ENCODE measurements at regions not wholly inside any gene's neighbourhood (a gene's known extent, or its start where the extent isn't known, plus 50 kb on each side); places are given as distances from the start of the nearest gene placed in this dataset.

DNA sequence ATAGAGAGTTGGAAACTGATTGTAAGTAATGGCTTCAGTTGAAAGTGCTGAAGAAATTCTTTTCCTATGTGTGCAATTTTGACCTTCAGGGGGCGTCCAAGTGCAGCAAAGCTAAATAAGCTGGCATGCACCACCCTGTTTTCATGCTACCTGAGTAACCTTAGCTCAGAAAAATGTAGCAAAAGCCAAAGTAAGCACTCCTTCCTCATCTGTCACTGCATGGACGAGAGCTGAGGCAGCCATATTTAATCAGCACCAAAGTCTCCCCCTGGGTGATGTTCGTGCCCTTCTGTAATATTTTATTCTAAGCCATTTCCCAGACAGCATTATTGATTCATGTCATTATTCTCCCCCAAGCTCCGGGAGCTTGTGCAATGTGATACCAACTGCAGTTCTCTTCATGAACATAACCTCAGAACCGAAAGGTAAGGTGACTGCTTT is 123.1 kb downstream of the RPS12 start:
- peak; percentile 20 for DNase-seq (ENCODE audit: low spot score)

DNA sequence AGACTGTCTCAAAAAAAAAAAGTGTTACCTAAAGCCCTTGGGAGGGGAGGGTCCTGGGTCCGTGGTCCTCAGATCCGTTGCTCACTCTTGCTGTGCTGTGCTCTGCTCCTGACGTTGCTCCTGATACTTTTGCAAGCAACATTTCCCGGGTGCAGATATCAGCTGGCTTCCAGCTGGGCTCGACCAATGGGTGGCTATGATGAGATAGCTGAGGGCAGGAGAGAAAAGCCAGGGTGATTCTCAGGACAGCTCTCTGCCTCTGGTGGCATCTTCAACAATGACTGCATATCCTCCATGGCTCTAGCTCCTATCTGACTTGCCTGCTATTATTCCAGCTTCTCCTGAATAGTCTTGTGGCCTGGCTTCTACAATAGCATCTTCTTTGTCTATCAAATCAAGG is 134.5 kb downstream of the RPS12 start:
- no peak for DNase-seq (ENCODE audit: low spot score)

DNA sequence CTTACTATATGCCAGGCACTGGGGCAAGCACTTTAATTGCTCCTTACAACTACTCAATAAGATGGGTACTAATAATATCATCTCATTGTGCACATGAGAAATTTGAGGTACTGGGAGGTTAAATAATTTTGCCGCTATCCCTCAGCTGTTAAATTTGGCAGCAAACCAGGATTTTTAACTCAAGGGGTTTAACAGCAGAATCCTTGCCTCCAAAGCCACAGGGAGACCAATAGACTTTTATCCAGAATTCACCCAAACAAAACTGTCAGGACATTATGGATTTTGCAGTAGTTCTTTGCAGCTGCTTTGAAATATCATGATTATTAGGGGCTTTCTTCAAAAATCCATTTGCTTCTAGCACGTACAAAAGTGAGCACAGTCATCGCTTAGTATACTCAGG is 136.2 kb downstream of the RPS12 start:
- no peak for DNase-seq (ENCODE audit: low spot score)

DNA sequence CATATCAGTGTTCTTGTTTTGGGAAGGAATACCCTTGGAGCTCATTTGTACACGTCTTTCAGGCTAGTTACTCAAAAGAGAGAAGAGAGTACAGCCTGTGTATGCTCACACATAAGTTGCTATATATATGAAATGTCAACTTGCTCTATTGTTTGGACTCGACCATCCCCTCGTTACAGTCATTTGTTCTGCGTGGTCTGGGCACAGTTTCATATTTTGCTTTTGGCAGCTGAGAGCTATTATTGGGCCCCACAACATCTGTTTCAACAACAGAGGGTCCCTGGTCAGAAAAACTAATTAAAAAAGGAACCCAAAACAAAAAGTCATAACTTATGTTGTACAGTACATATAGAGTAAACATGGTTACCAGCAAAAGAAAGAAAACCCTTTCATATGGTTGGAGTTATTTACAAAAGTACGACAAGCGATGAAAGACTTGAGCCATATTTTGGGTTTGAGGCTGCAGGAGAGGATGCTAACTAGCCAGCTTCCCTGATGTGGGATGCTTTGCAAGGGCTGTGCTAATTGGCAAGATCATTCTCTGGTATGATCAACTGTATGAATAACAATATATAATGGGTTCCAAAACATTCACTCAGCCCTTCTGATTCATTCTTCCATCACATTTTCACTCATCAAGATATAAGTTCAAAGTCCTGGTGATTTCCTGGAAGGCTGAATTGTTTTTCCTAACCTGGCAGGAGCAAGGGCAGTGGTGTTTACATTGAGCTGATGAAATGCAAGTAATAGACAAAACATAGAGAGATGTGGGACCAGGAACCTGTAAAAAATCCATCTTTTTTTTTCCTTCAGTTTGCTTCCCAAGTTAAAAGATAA is 137.9 kb downstream of the RPS12 start:
- no peak for DNase-seq (ENCODE audit: low spot score)

DNA sequence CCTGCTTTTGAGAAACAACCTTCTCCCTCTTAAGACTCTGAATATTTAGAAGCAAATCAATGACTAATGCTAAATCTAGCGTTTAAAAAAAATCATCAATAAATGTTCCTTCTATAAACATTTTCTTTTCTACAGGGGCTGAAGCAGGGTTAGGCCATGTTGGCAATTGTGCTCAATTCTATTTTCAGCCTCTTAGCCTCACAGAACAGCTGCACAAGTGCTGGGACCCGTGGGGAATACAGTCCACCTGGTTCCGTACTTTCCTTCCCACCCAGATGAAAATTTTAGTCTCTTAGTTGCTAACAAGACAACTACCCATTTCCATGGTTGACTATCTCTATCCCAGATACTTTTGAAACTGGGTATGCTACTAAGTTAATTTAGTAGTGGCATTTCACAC is 138.6 kb downstream of the RPS12 start:
- DNase-seq (ENCODE audit: low spot score): no peak

DNA sequence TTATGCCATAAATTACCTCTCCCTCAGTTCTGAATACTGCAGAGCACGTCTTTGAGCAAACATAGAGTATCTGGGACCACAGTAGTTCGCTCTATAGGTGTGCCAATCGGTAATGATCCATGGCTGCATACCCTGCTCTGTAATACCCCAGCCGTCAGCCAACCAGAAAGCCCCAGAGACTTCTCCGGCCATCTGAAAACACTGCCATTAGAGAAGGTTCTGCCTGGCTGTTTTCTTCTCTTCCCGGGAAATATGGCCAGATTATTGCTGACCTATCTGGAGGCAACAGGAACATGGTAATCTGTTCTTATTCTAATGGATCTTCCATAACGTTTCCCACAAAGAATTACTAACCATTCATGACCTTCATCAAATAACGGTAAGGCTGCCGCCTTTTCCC is 139.9 kb downstream of the RPS12 start:
- DNase-seq (ENCODE audit: low spot score): no peak

DNA sequence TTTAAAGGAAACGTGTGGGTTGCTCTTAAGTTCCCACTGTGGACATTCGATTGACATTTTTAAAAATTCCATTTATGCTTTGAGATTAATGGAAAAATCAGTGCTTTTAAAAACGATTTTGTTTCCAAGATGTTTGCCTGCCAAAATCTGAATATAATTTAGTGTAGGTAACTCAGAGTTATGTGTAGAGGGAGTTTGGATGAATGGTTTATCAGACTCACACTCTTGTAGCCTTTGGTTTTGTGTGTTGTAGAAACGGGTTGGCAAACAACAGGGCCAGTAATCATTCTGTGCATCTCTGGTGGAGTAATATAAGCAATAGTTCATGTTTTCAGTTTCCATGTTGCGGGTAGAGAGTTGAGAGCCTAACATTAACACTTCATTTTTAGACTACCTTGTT is 140.6 kb downstream of the RPS12 start:
- DNase-seq (ENCODE audit: low spot score): no peak

DNA sequence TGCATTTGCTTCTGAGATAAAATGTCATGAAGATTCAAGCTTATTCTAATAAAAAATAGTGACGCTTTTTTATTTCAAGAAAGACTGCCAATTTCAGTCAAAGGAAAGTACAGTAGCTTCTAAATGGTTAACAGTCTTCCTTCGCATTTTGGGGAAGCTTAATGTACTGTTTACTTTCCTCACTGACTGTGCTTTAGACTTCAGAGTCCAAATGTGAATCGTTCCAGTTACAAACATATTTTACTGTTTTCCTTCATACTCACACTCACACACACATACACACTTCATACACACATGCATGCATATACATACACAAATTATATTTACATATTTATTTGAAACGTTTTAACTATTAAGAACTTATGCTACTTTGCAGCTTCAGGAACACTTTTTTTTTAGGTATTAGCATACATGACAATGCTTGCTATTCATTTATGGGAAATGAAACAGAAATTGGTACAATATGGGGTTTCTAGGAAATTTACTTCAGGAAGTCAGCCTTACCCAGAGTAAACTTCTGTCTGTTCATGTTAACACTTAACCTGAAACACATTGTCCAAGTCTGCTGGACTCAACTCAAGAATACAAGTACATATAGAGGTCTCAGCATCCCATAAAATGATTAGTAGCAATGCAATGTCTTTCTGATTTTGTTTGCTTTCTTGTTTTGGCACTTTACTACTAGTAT is 145.4 kb downstream of the RPS12 start:
- no peak for DNase-seq (ENCODE audit: low spot score)

DNA sequence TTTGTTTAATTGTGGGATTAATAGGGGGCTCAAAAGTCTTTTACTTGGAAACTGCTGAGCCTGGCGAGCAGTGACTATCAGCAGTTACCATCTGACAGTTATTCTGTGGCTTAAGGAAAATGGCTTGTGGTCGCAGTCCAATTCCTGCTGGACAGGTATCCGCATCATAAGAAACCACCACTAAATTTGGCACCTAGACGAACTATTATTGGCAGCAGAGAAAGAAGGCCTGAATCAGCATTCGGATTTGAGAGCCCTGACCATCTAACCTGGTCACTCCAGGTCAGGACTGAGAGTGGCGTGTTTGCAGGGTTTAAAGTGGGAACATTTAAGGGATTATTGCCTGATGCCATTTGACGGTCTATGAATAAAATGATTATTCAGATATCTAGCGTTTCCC is 146.4 kb downstream of the RPS12 start:
- peak; percentile 6 for DNase-seq (ENCODE audit: low spot score)

DNA sequence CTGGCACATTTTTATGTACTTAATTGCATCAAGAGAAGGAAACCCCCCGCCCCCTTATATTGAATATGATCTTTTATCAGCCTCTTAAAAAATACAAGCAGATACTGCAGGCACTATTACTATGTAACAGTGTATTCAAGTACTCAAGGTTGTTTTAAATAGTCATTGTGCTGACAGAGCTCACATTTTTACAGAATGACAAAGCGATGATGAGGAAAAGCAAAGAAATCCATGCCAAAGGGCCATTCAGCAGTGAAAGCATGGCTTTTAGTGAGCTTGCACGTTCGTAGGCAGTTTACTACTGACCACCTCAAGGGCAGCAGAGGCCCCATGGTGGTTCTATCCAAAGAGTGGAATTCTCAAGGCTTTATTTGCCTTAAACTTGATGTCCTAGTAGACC is 146.8 kb downstream of the RPS12 start:
- no peak for DNase-seq (ENCODE audit: low spot score)

DNA sequence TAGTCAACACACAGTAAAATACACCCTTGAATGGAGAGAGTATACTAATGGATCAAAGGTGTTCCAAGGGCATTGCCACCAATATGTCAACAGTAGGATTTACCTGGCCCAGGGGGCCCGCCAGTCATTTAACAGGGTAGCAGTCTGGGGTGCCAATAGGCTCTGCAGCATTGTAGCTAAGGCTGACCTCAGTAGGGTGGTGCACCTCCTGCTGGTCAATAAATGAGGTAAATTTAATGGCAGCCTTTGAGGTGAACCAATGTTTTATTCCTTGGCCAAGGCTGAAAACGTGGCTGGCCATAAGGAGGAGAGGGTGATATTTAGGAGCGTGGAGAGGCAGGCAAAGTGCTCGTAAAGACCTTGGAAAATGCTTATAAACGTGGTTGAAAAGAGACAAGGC is 147.2 kb downstream of the RPS12 start:
- no peak for DNase-seq (ENCODE audit: low spot score)

DNA sequence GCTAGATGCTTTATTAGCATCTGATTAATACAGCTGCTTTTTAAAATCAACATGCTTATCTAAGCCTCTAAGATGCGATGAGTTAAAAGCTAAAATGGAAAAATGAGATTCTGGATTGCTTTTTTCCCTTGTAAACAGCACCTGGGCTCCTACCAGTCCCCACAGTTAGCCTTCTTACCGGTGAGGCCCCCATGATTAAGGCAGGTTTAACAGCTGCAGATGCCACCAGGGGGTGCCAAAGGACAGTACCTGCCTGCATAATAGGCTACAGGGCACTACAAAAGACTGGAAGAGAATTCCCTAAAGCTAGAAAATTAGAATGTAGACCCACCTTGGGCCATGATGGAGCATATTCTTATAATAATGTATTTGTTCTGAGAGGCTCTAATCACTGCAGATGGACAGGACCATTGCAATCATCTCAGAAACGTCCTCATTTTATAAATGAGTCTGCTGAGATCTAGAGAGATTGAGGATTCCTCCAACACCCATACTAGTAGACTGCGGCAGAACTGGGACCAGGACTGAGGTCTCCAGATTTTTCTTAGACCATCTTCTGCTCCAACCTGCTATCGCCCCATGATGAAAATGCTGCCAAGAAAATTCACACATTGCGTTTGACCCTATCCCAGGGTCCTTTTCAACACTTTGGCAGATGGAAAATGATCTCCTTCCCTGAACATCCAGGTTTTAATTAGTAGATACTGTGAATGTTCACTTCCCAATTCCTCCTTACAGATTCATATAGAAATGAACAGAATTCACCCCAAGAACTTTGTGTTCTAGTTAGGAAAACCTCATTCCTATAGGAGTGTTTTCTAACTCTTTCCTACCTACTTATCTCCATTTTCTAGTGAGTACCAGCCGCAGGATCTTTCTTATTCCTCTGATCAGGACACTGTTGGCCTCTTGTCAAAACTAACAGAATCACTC is 148.8 kb downstream of the RPS12 start:
- DNase-seq (ENCODE audit: low spot score): peak; percentile 53

DNA sequence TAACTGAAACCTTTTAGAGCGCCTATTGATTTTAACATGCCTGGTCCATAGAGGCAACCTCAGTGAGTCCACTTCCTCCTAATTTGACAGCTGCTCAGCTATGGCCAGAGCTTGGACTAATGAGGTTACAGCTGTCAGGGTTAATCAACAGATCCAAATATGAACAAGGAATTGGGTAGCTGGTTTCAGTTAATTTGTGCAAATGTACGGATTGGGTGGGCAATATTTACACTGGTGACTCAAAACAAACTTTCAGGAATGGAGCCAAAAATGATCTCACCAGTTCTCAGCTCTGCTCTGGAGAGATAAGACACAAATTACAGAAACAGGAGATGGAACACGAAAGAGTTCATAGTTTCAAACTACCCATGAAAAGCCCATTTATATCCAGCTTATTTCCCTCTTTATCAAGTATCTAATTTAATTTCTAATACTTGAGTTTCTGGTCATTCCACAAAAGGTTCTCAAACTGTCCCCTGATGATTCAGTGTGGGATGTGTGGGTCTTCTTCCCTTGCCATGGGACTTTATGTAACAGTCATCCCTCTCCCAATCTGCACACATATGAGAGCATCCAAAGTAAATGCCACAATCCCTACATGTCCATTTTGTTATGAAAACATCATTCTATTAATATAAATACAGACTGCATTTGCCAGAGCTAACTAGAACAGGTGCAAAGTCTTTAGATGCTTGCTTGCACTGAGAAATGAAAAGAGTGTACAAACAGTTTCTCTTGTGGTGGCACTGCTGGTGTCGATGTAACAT is 149.9 kb downstream of the RPS12 start:
- DNase-seq (ENCODE audit: low spot score): no peak

DNA sequence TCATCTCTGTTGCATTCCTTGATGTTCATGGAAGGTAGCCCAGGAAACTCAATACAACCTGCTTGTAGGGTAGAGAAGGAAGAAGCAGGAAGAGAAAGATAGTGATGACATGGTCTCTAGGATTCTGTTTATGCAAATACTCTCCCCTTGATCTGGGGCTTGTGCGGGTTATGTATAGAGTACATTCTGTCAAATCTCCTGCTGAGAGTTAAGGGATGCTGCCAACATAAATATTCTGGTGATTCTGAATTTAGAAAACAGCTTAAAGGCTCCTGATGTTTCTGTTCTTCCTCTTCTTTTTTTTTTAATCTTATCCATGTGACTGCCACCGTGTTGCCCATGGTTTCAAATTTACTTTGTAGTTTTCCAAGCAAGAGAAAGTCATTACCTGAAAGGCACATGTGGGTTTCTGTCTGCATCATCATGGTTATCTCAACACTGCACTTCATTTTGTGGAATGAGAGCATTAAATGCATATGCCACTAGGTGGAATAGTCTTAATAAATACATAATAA is 150.6 kb downstream of the RPS12 start:
- no peak for DNase-seq (ENCODE audit: low spot score)

DNA sequence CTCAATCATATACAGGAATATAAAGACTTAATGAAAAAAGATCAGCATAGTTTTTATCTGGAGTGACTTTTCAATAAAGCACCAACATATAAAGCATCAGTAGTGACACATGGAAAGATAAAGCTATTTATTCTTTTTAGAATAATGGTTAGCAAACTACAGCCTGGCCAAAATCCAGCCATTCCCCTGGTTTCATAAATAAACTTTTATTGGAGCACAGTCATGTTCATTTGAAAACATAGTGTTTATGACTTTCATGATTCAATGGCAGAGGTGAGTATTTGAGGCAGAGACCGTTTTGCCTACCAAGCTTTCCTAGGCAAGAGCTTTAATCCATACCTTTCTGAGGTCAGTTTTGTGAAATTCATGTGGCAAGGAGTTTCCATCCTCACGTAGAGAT is 153.5 kb downstream of the RPS12 start:
- DNase-seq (ENCODE audit: low spot score): no peak

DNA sequence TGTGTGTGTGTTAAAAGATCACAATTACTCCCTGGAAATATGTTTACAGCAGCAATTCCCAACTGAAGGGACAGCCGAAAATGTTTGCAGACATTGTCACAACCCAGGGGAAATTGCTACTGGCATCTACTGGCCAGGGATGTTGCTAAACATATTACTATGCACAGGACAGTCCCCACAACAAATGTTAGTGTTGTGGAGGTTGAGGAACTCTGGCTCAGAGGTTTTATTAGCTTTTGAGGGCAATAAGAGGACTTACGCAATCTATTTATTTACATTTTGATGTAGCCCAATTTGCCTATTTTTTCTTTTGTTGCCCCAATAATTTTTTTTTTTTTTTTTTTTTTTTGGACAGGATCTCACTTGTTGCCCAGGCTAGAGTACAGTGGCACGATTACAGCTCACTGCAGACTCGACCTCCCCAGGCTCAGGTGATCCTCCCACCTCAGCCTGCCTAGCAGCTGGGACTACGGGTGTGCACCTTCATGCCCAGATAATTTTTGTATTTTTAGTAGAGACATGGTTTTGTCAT is 154.1 kb downstream of the RPS12 start:
- no peak for DNase-seq (ENCODE audit: low spot score)

DNA sequence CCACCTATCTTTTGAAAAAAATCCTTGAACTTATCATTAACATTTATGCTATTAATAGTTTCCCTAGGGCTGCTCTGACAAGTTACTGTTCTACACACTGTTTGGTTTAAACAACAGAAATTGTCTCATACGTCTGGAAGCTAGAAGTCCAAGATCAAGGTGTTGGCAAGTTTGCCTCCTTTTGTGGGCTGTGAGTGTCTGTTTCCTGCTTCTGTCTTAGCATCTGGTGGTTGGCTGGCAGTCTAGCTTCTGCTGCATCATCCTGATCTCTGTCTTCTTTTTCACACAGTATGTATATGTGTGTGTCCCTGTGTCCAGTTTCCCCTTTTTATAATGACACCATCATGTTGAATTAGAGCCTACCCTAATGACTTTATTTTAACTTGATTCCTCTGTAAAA is 154.8 kb downstream of the RPS12 start:
- no peak for DNase-seq (ENCODE audit: low spot score)

DNA sequence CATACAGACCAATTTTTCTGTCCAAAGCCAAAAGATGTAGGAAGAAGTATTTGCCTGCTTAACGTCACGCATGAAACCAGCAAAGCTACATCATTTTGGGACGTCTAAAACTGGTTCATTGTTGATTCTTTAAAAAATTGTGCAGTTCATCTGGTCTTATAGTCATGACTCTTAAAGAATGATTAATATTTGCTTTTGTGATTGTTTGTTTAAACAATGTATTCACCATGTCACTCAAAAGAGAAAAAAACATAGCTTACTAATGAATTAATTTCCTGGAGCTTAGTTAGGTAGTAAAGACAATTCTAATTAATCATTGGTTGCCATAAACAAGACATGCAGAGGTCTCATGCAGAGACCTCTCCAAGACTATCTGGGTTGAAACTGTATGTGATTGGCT is 157.3 kb downstream of the RPS12 start:
- DNase-seq (ENCODE audit: low spot score): no peak

DNA sequence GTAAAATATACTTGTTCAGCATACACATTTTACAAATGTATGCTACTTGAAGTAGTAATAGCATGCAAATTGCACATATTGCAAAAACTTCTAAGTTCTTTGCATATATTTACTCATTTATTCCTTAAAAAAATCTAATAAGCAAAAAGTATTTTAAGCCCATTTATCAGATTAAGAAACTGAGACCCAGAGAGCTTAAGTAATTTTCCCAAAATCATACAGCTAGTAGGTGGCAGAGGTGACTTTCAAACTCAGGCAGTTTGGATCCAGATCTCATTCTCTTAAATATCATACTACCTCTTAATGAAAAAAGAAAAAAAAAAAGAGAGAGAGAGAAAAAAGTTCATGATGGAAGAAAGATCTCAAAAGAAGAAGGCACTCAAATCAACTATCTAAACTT is 157.9 kb downstream of the RPS12 start:
- DNase-seq (ENCODE audit: low spot score): no peak

DNA sequence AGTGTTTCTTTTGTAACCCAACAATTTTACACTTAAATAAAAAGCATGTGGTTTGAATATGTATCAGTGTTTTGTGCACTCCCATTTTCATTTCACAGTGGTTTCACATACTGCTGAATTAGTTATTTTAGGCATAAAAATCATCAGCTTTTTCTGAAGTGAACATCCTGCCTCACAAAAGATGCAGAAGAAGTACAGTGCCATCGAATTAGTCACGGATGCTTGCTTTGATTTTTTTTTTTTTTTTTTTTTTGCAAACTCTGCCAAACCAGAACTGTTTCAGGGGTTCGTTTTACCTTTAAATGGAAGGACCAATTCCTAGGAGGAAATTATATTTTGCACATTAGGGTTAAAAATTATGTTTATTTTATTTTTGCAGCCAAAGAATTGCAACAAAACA is 158.6 kb downstream of the RPS12 start:
- DNase-seq (ENCODE audit: low spot score): no peak

DNA sequence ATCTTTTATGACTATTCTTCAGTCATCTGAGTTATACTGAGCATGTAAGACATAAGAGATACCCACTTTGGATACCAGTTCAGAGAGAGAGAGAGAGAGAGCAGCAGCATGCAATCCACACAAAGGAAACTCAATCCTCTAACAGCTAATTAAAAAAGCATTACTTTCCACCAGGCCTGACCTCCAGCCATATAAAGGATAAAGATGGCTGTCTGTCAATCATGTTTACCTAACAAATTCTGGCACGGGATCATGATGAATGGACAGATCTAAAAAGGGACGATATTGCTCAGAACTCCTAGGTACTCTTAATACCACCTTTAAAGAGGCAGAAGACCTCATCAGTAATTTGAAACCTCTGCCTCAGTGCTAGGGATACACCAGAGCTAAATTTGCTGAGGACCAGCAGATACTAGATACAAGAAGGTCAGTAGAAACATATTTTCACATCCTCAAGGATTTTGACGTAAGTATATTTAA is 159.2 kb downstream of the RPS12 start:
- DNase-seq (ENCODE audit: low spot score): no peak

Data from SW480 (cell line).